Ishikawa (cell line): ENCODE measurements at regions not wholly inside any gene's neighbourhood (a gene's known extent, or its start where the extent isn't known, plus 50 kb on each side); places are given as distances from the start of the nearest gene placed in this dataset.

Experiments used
- CEBPB ChIP-seq: IDR thresholded peaks from 2 replicates; pipeline ENCODE4 v1.6.1; 2012
- CREB1 ChIP-seq: IDR thresholded peaks from 2 replicates; pipeline ENCODE4 v1.6.1; 2012; ENCODE audit warnings: low read depth
- EGR1 ChIP-seq: IDR thresholded peaks from 2 replicates; pipeline ENCODE4 v1.6.1; 2012
- EP300 ChIP-seq: IDR thresholded peaks from 2 replicates; pipeline ENCODE4 v1.6.1; 2012; ENCODE audit warnings: borderline replicate concordance
- FOXM1 ChIP-seq: IDR thresholded peaks from 2 replicates; pipeline ENCODE4 v1.6.1; 2012; ENCODE audit warnings: low read depth, borderline replicate concordance
- MAX ChIP-seq: IDR thresholded peaks from 2 replicates; pipeline ENCODE4 v1.6.1; 2012
- NFIC ChIP-seq: IDR thresholded peaks from 2 replicates; pipeline ENCODE4 v1.6.1; 2012
- RAD21 ChIP-seq: IDR thresholded peaks from 2 replicates; pipeline ENCODE4 v1.6.1; 2012; ENCODE audit warnings: low read depth
- REST ChIP-seq: IDR thresholded peaks from 2 replicates; pipeline ENCODE4 v1.6.1; 2012; ENCODE audit warnings: low read depth, mild to moderate bottlenecking
- TAF1 ChIP-seq: IDR thresholded peaks from 2 replicates; pipeline ENCODE4 v1.6.1; 2012; ENCODE audit warnings: low read depth, mild to moderate bottlenecking
- TCF12 ChIP-seq: IDR thresholded peaks from 2 replicates; pipeline ENCODE4 v1.6.1; 2012; ENCODE audit warnings: low read depth
- TEAD4 ChIP-seq: IDR thresholded peaks from 2 replicates; pipeline ENCODE4 v1.6.1; 2012
- YY1 ChIP-seq: IDR thresholded peaks from 2 replicates; pipeline ENCODE4 v1.6.1; 2012; ENCODE audit warnings: low read depth
- ZBTB7A ChIP-seq: IDR thresholded peaks from 2 replicates; pipeline ENCODE4 v1.6.1; 2012; ENCODE audit warnings: low read depth
- TF ChIP-seq, protein P1 (sequence below): IDR thresholded peaks from 2 replicates; pipeline ENCODE4 v1.6.1; 2012

GRCh38 chr14:85317491-85318021 lies 212.4 kb upstream of the FLRT2 start:
- TF ChIP-seq TAF1 (no peak), ZBTB7A (no peak), REST (no peak), CREB1 (no peak), RAD21 (no peak), YY1 (no peak), NFIC (no peak), EP300 (no peak), FOXM1 (no peak), CEBPB (no peak), TCF12 (no peak), TEAD4 (no peak), MAX (no peak), EGR1 (no peak)
- TF ChIP-seq, protein P1, sequence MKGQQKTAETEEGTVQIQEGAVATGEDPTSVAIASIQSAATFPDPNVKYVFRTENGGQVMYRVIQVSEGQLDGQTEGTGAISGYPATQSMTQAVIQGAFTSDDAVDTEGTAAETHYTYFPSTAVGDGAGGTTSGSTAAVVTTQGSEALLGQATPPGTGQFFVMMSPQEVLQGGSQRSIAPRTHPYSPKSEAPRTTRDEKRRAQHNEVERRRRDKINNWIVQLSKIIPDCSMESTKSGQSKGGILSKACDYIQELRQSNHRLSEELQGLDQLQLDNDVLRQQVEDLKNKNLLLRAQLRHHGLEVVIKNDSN, result no peak

DNA sequence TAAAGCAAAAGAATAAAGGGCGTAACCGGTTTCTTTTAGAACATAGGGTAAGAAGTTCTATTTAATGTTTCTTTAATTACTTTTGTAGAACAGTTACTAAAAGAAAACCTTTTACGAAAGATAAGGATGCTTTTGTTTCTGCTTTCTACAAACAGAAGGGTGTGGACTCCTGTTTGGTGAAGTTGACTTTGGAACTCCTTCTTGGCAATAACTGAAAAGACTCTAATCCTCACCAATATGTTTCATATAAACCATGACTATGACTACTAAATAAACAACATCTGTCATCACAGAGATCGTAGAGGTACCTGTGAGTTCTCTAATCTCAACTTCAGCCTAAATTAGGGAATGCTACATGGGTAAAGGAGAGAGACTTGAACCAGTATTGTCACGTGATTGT lies 210.8 kb upstream of the FLRT2 start:
- TF ChIP-seq TEAD4 (no peak), FOXM1 (no peak), TCF12 (no peak), EP300 (no peak), ZBTB7A (no peak), CEBPB (no peak), NFIC (no peak), EGR1 (no peak)

DNA sequence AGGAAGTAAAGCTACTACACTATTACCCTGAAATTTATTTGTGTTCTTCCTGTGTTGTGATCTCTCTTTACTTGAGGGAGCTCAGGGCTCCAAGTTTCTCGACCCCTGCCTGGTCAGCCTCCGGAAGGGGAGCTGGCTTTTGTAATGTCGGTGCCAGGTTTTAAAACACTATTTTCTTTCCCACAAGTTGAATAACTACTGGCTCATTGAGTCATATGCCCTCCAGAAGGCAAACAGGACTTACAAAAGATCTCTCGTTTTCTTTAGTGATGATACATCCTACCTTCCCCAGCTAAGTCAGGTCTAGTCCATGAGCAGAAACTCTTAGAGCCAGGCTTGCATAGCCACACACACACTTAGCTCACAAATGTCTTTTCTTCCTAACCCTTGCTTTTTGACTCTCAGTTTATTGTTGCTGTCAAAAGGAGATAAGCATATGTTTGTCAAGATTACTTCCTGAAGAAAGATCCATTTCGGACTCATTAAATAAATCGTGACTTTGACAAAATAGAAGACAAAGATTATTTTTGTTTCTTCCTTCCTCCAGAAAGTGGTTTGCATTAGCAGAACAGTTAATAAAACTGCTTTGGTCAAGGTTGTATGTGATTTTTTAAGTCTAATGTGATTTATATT lies 209.8 kb upstream of the FLRT2 start:
- TF ChIP-seq EGR1 (no peak), MAX (no peak), NFIC (no peak), TCF12 (no peak), EP300 (no peak), ZBTB7A (no peak), CEBPB (no peak), TAF1 (no peak), TEAD4 (no peak), CREB1 (no peak), FOXM1 (no peak), RAD21 (no peak), YY1 (no peak), REST (no peak)
- TF ChIP-seq, protein P1, result no peak

GRCh38 chr14:85325134-85326017 lies 204.6 kb upstream of the FLRT2 start:
- no peak for TF ChIP-seq TEAD4
- TF ChIP-seq MAX, result no peak
- TF ChIP-seq YY1, result no peak
- no peak for TF ChIP-seq CEBPB
- no peak for TF ChIP-seq CREB1
- no peak for TF ChIP-seq RAD21
- TF ChIP-seq FOXM1, result no peak
- TF ChIP-seq REST, result no peak
- no peak for TF ChIP-seq EGR1
- TF ChIP-seq TAF1, result no peak
- TF ChIP-seq EP300, result no peak
- TF ChIP-seq TCF12, result no peak
- no peak for TF ChIP-seq NFIC
- TF ChIP-seq ZBTB7A, result no peak
